HepG2 (cell line): ENCODE measurements at regions not wholly inside any gene's neighbourhood (a gene's known extent, or its start where the extent isn't known, plus 50 kb on each side); places are given as distances from the start of the nearest gene placed in this dataset.
A peak's percentile ranks its signal among the peaks of the same experiment; 100 is the strongest.

Source experiments
- GZF1 ChIP-seq: sonication (generic); formaldehyde crosslinking; IDR thresholded peaks from 2 replicates; pipeline ENCODE4 v1.5.1; 2020; ENCODE audit warnings: mild to moderate bottlenecking, missing genetic modification reagents
- MEF2D ChIP-seq: sonication (generic); formaldehyde crosslinking; IDR thresholded peaks from 2 replicates; pipeline ENCODE4 v1.5.1; 2020; ENCODE audit warnings: mild to moderate bottlenecking, missing genetic modification reagents
- NFYC ChIP-seq: IDR thresholded peaks from 2 replicates; pipeline ENCODE4 v1.6.1; 2016; ENCODE audit warnings: missing genetic modification reagents, missing compliant biosample characterization
- PHF8 ChIP-seq: sonication (generic); formaldehyde crosslinking; IDR thresholded peaks from 2 replicates; pipeline ENCODE4 v1.5.0; 2020; ENCODE audit warnings: missing genetic modification reagents
- POLR2AphosphoS2 ChIP-seq: IDR thresholded peaks from 2 replicates; pipeline ENCODE4 v1.6.1; 2011; ENCODE audit warnings: low read depth, low read length, improper control_type of control experiment
- SNAI1 ChIP-seq: sonication (generic); formaldehyde crosslinking; IDR thresholded peaks from 2 replicates; pipeline ENCODE4 v1.5.0; 2020; ENCODE audit warnings: mild to moderate bottlenecking, missing genetic modification reagents, borderline replicate concordance
- STAT6 ChIP-seq: sonication (generic); formaldehyde crosslinking; IDR thresholded peaks from 2 replicates; pipeline ENCODE4 v1.4.0; 2020; ENCODE audit warnings: missing genetic modification reagents, mild to moderate bottlenecking, borderline replicate concordance
- ZNF383 ChIP-seq: sonication (generic); formaldehyde crosslinking; IDR thresholded peaks from 2 replicates; pipeline ENCODE4 v1.4.0; 2020; ENCODE audit warnings: missing genetic modification reagents, mild to moderate bottlenecking, borderline replicate concordance
- ZNF564 ChIP-seq: sonication (generic); formaldehyde crosslinking; IDR thresholded peaks from 2 replicates; pipeline ENCODE4 v1.8.1; 2023; ENCODE audit warnings: mild to moderate bottlenecking, missing genetic modification reagents
- ZNF761 ChIP-seq: sonication (generic); formaldehyde crosslinking; conservative IDR thresholded peaks from 2 replicates; pipeline ENCODE4 v1.4.0; 2020; ENCODE audit warnings: mild to moderate bottlenecking, missing genetic modification reagents
- ZNF788 ChIP-seq: sonication (generic); formaldehyde crosslinking; IDR thresholded peaks from 2 replicates; pipeline ENCODE4 v1.5.0; 2020; ENCODE audit warnings: mild to moderate bottlenecking, missing genetic modification reagents, borderline replicate concordance
- ZNF841 ChIP-seq: sonication (generic); formaldehyde crosslinking; IDR thresholded peaks from 2 replicates; pipeline ENCODE4 v1.8.1; 2023; ENCODE audit warnings: missing genetic modification reagents, borderline replicate concordance
- ZSCAN9 ChIP-seq: IDR thresholded peaks from 2 replicates; pipeline ENCODE4 v1.6.1; 2016; ENCODE audit warnings: borderline replicate concordance
- TF ChIP-seq, protein P1 (sequence below): sonication (generic); formaldehyde crosslinking; IDR thresholded peaks from 2 replicates; pipeline ENCODE4 v1.4.0; 2020; ENCODE audit warnings: missing genetic modification reagents
- TF ChIP-seq, protein P2 (sequence below): fragments of 450-650 bp; IDR thresholded peaks from 2 replicates; pipeline ENCODE4 v1.6.1; 2016
- TF ChIP-seq, protein P3 (sequence below): IDR thresholded peaks from 2 replicates; pipeline ENCODE4 v1.6.1; 2012; ENCODE audit warnings: low read depth, low read length, improper control_type of control experiment
- TF ChIP-seq, protein P4 (sequence below): IDR thresholded peaks from 2 replicates; pipeline ENCODE4 v1.6.1; 2016; ENCODE audit warnings: low read depth, control low read depth

- TF ChIP-seq, protein P1, sequence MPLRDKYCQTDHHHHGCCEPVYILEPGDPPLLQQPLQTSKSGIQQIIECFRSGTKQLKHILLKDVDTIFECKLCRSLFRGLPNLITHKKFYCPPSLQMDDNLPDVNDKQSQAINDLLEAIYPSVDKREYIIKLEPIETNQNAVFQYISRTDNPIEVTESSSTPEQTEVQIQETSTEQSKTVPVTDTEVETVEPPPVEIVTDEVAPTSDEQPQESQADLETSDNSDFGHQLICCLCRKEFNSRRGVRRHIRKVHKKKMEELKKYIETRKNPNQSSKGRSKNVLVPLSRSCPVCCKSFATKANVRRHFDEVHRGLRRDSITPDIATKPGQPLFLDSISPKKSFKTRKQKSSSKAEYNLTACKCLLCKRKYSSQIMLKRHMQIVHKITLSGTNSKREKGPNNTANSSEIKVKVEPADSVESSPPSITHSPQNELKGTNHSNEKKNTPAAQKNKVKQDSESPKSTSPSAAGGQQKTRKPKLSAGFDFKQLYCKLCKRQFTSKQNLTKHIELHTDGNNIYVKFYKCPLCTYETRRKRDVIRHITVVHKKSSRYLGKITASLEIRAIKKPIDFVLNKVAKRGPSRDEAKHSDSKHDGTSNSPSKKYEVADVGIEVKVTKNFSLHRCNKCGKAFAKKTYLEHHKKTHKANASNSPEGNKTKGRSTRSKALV, result no peak
- TF ChIP-seq SNAI1 (no peak), ZNF383 (no peak), ZNF841 (CRISPR knock-in tag) (no peak), PHF8 (CRISPR knock-in tag) (no peak), ZNF761 (0 out of 2 replicates have a peak, but pooled peaks have one; percentile 27), MEF2D (no peak), GZF1 (no peak), ZSCAN9 (CRISPR knock-in tag) (peak; percentile 74; the same call in 1 of the 2 replicates), ZNF788 (peak; percentile 52; the same call in 1 of the 2 replicates), POLR2AphosphoS2 (no peak), ZNF564 (no peak), NFYC (no peak), STAT6 (CRISPR knock-in tag) (no peak)
- TF ChIP-seq, protein P2, sequence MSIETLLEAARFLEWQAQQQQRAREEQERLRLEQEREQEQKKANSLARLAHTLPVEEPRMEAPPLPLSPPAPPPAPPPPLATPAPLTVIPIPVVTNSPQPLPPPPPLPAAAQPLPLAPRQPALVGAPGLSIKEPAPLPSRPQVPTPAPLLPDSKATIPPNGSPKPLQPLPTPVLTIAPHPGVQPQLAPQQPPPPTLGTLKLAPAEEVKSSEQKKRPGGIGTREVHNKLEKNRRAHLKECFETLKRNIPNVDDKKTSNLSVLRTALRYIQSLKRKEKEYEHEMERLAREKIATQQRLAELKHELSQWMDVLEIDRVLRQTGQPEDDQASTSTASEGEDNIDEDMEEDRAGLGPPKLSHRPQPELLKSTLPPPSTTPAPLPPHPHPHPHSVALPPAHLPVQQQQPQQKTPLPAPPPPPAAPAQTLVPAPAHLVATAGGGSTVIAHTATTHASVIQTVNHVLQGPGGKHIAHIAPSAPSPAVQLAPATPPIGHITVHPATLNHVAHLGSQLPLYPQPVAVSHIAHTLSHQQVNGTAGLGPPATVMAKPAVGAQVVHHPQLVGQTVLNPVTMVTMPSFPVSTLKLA, result no peak
- TF ChIP-seq, protein P3, sequence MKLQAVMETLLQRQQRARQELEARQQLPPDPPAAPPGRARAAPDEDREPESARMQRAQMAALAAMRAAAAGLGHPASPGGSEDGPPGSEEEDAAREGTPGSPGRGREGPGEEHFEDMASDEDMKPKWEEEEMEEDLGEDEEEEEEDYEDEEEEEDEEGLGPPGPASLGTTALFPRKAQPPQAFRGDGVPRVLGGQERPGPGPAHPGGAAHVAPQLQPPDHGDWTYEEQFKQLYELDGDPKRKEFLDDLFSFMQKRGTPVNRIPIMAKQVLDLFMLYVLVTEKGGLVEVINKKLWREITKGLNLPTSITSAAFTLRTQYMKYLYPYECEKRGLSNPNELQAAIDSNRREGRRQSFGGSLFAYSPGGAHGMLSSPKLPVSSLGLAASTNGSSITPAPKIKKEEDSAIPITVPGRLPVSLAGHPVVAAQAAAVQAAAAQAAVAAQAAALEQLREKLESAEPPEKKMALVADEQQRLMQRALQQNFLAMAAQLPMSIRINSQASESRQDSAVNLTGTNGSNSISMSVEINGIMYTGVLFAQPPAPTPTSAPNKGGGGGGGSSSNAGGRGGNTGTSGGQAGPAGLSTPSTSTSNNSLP, result no peak
- TF ChIP-seq, protein P4, sequence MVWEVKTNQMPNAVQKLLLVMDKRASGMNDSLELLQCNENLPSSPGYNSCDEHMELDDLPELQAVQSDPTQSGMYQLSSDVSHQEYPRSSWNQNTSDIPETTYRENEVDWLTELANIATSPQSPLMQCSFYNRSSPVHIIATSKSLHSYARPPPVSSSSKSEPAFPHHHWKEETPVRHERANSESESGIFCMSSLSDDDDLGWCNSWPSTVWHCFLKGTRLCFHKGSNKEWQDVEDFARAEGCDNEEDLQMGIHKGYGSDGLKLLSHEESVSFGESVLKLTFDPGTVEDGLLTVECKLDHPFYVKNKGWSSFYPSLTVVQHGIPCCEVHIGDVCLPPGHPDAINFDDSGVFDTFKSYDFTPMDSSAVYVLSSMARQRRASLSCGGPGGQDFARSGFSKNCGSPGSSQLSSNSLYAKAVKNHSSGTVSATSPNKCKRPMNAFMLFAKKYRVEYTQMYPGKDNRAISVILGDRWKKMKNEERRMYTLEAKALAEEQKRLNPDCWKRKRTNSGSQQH, result 0 out of 2 replicates have a peak, but pooled peaks have one; percentile 60
Measured at GRCh38 chr12:115398311-115398781, 714.4 kb upstream of the TBX3 start (continued).
